ENCODE measurements at regions not wholly inside any gene's neighbourhood (a gene's known extent, or its start where the extent isn't known, plus 50 kb on each side); places are given as distances from the start of the nearest gene placed in this dataset.
A peak's percentile ranks its signal among the peaks of the same experiment; 100 is the strongest.

DNA sequence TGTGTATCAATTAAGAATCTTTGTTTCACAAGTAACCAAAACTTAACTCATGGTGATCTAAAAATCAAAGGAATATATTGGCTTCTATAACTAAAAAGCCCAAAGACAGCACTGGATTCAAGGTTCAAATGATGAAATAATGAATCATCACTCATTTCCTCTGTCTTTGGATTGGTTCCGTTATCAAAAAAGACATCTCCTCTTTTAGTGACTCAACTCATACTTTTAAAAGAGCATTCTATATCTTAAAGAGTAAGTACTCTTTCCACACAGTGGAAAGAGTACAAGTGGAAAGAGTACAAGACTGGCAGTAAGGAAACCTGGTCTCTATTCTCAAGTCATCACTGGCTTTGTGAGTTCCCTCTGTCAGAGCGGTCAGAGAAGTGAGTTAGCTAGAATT lies 141.4 kb upstream of the NMUR2 start:
- Histone ChIP-seq H3K9me3 (no peaks in the 10 kb centered on the region), H3K4me1 (no peaks in the 10 kb centered on the region), H3K27ac (no peak overlapping the region), H3K4me3 (no peak overlapping the region), H3K36me3 (no peaks in the 10 kb centered on the region), H3K27me3 (no peaks in the 10 kb centered on the region)
- DNase-seq (no peak), FAIRE-seq (no peak), ATAC-seq (no peak)
- intact Hi-C loops (cut with DNase I): loop anchor here in 1 of 3 donors (10.0 kb wide), 1 partner anchor 1408 kb away; no protein-coding TSS in a partner anchor
- WGBS, 2 donors: 65 to 81% methylated on average over 2 of the region's 2 CpGs
- no peak for TF ChIP-seq CTCF (IDR thresholded peaks at IDR 0.05)

DNA sequence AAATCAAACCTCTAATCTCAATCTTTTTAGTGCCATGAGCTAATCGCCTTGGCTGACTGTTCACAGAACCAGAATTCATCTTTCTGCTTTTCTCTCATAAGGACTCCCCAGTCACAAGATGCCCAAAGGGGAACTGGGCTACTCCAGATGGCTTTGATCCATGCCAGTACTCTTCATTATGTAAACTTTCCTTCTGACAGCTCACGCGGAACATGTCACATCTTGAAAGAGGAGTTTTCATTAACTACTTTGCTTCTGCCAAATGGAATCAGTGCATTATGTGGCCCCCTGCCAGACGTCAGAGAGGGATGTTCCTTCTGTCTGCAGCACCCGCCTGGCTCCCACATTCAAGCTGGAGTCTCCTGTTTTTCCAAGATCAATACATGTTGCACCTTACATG lies 142.1 kb upstream of the NMUR2 start:
- FAIRE-seq: no peak
- Histone ChIP-seq H3K27me3 (no peaks in the 10 kb centered on the region), H3K36me3 (no peaks in the 10 kb centered on the region), H3K27ac (no peak overlapping the region), H3K9me3 (no peaks in the 10 kb centered on the region), H3K4me1 (no peaks in the 10 kb centered on the region), H3K4me3 (no peak overlapping the region)
- intact Hi-C loops (cut with DNase I): loop anchor here in 1 of 3 donors (10.0 kb wide), 1 partner anchor 1408 kb away; no protein-coding TSS in a partner anchor
- WGBS, 2 donors: 40 to 41% methylated on average over 5 of the region's 5 CpGs
- no peak for ATAC-seq
- no peak for DNase-seq
- no peak for TF ChIP-seq CTCF (IDR thresholded peaks at IDR 0.05)

- no peaks in the 10 kb centered on the region for H3K4me1 ChIP-seq
- ATAC-seq: no peak
- no peak for DNase-seq
- intact Hi-C loops (cut with DNase I): loop anchor here in 1 of 3 donors (10.0 kb wide), 1 partner anchor 1405 kb away; no protein-coding TSS in a partner anchor
- WGBS, 2 donors: 69% methylated on average over 2 of the region's 2 CpGs
- no peak for TF ChIP-seq CTCF (IDR thresholded peaks at IDR 0.05)
- no peak overlapping the region for H3K4me3 ChIP-seq
- H3K27ac ChIP-seq: no peak overlapping the region
- no peaks in the 10 kb centered on the region for H3K36me3 ChIP-seq
- no peaks in the 10 kb centered on the region for H3K27me3 ChIP-seq
- H3K9me3 ChIP-seq: no peaks in the 10 kb centered on the region
- FAIRE-seq: no peak
Measured at GRCh38 chr5:152549709-152550108, 144.6 kb upstream of the NMUR2 start.

DNA sequence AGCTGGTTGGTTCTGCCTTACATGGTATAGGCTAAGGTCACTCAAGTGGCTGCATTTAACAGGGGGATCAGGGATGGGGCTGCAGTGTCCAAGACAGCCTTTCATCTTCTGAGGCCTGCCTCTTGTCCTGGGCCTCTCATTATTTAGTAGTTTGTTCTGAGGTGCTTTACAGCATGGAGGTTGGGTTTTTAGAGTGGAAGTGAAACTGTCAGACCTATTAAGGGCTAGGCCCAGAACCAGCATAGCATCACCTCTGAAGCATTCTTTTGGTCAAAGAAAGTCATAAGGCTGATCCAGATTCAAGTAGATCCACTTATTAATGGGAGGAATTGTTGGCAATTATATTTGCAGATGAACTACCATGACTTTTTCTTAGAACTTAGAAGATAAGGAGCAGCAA lies 146.0 kb upstream of the NMUR2 start:
- H3K4me3 ChIP-seq: no peak overlapping the region
- H3K4me1 ChIP-seq: no peaks in the 10 kb centered on the region
- H3K36me3 ChIP-seq: no peaks in the 10 kb centered on the region
- no peaks in the 10 kb centered on the region for H3K9me3 ChIP-seq
- FAIRE-seq (no peak), DNase-seq (no peak), ATAC-seq (no peak)
- H3K27ac ChIP-seq: no peak overlapping the region
- H3K27me3 ChIP-seq: no peaks in the 10 kb centered on the region
- intact Hi-C loops (cut with DNase I): no loop called here
- no peak for TF ChIP-seq CTCF (IDR thresholded peaks at IDR 0.05)

DNA sequence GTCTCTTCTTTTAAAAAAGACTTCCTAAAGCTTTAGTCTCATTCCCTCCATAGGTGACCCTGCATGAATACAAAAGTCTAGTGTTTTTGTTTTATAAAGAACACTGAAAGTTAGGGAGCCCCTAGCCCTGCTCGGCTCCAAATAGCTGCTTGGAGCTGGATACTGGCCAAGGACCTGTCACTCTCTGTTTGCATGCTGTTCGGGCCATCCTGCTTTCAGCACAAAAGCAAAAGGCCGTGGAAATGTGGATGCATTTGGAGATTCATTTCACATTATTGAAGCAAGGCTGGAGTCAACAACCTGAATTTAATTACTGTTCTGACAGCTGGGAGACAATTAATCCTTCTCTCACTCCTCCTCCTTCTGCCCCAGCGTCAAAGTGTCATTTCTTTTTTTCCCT lies 151.7 kb upstream of the NMUR2 start:
- FAIRE-seq (no peak), DNase-seq (peak in 2 of 6 donors; percentile 12 to 13), ATAC-seq (peak in 2 of 4 donors; percentile 16 to 53)
- Histone ChIP-seq H3K27me3 (no peaks in the 10 kb centered on the region), H3K4me3 (no peak overlapping the region), H3K36me3 (no peaks in the 10 kb centered on the region), H3K4me1 (no peaks in the 10 kb centered on the region), H3K27ac (no peak overlapping the region), H3K9me3 (no peaks in the 10 kb centered on the region)
- intact Hi-C loops (cut with DNase I): no loop called here
- 15% methylated on average over 4 of the region's 4 CpGs for WGBS, 2 donors
- TF ChIP-seq CTCF (IDR thresholded peaks at IDR 0.05): no peak

Measured in pancreas (tissue), 10 donors.